ENCODE measurements at regions not wholly inside any gene's neighbourhood (a gene's known extent, or its start where the extent isn't known, plus 50 kb on each side); places are given as distances from the start of the nearest gene placed in this dataset.

DNA sequence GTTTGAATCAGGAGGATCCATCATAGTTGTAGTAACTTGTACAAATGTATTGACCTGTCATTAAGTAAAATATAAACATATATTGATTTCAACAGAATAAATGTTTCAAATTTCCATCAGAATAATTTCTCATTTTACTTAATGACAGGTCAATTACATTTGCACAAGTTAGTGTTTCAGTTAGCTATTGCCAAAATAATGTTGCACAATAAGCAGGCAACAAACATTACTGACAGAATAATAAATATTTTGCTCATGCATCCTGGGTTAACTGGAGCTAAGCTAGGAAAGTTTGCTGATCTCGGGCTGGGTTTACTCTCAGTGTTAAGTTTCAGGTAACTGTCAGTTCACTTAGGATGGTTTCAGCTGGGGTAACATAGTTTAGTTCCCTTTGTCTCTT is 822.4 kb downstream of the KCNT2 start:
- TF ChIP-seq, protein P1, sequence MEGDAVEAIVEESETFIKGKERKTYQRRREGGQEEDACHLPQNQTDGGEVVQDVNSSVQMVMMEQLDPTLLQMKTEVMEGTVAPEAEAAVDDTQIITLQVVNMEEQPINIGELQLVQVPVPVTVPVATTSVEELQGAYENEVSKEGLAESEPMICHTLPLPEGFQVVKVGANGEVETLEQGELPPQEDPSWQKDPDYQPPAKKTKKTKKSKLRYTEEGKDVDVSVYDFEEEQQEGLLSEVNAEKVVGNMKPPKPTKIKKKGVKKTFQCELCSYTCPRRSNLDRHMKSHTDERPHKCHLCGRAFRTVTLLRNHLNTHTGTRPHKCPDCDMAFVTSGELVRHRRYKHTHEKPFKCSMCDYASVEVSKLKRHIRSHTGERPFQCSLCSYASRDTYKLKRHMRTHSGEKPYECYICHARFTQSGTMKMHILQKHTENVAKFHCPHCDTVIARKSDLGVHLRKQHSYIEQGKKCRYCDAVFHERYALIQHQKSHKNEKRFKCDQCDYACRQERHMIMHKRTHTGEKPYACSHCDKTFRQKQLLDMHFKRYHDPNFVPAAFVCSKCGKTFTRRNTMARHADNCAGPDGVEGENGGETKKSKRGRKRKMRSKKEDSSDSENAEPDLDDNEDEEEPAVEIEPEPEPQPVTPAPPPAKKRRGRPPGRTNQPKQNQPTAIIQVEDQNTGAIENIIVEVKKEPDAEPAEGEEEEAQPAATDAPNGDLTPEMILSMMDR (IDR thresholded peaks at IDR 0.05): no peak
- TF ChIP-seq EP300 (IDR thresholded peaks at IDR 0.05) (no peak), POLR2A (IDR thresholded peaks at IDR 0.05) (no peak)
